ENCODE measurements at regions not wholly inside any gene's neighbourhood (a gene's known extent, or its start where the extent isn't known, plus 50 kb on each side); places are given as distances from the start of the nearest gene placed in this dataset.

GRCh38 chr13:76709851-76710250, 176.4 kb downstream of the KCTD12 start:
- no peaks in the 10 kb centered on the region for H3K79me1 ChIP-seq (ENCODE audit: insufficient read depth, low read depth, low read length, poor library complexity, severe bottlenecking)
- no peak overlapping the region for H4K91ac ChIP-seq (ENCODE audit: insufficient read length, low read depth, low read length)
- no peak overlapping the region for H4K8ac ChIP-seq (replicated peaks; ENCODE audit: insufficient read length, low read depth, low read length)
- H3K14ac ChIP-seq (ENCODE audit: insufficient read depth, low read length) = no peak overlapping the region
- H3T11ph ChIP-seq (ENCODE audit: low read length) = no peak overlapping the region
- no peak overlapping the region for H3K4me3 Mint-ChIP-seq
- H3K18ac ChIP-seq (ENCODE audit: insufficient read length, low read depth, low read length) = no peak overlapping the region
- no peak overlapping the region for H2AK5ac ChIP-seq (ENCODE audit: insufficient read length, low read length)
- no peak overlapping the region for H3K9ac ChIP-seq (ENCODE audit: extremely low read depth, insufficient read length, low read length)
- H3K27ac Mint-ChIP-seq = no peak overlapping the region
- no peak overlapping the region for H3K56ac ChIP-seq (ENCODE audit: insufficient read length, low read depth, low read length)
- H3K27me3 Mint-ChIP-seq (ENCODE audit: low read depth) = no peaks in the 10 kb centered on the region
- no peak overlapping the region for H3K27ac ChIP-seq (ENCODE audit: insufficient read length, low read depth, low read length)
- H2BK20ac ChIP-seq (ENCODE audit: low read depth, low read length, poor library complexity, severe bottlenecking) = no peak overlapping the region
- no peak overlapping the region for H3K23ac ChIP-seq (ENCODE audit: insufficient read length, low read depth, low read length)
- no peaks in the 10 kb centered on the region for H3K23me2 ChIP-seq (ENCODE audit: insufficient read length, low read depth, low read length, poor library complexity, severe bottlenecking)
- no peaks in the 10 kb centered on the region; a peak in 1 of 5 replicates for H3K9me3 Mint-ChIP-seq
- TF ChIP-seq CTCF (conservative IDR thresholded peaks at IDR 0.05) = no peak
- H2BK5ac ChIP-seq (ENCODE audit: insufficient read length, low read length) = no peak overlapping the region
- H3K36me3 Mint-ChIP-seq (ENCODE audit: insufficient read depth in 1 of 3, low read depth in 3 of 3) = no peaks in the 10 kb centered on the region
- H3K4me1 ChIP-seq (ENCODE audit: insufficient read depth, low read length) = no peaks in the 10 kb centered on the region
- H2BK12ac ChIP-seq (ENCODE audit: insufficient read length, low read depth, low read length) = no peak overlapping the region
- H3K79me2 ChIP-seq (ENCODE audit: insufficient read depth, low read length) = no peaks in the 10 kb centered on the region
- H3K4ac ChIP-seq (ENCODE audit: low read depth, low read length) = no peak overlapping the region
- no peak overlapping the region for H2BK120ac ChIP-seq (ENCODE audit: low read depth, low read length, poor library complexity, severe bottlenecking)
- DNase-seq = no peak
- H4K5ac ChIP-seq (ENCODE audit: insufficient read length, low read depth, low read length) = no peak overlapping the region
- no peaks in the 10 kb centered on the region for H3K9me3 ChIP-seq (ENCODE audit: control insufficient read depth, low read depth, low read length)
- H4K20me1 ChIP-seq (ENCODE audit: control insufficient read depth, insufficient read depth, insufficient read length) = no peaks in the 10 kb centered on the region
- no CpG with 5 or more reads among the region's 1 CpG for WGBS (ENCODE audit: extremely low coverage, insufficient read length, low lambda C conversion rate)
- H3K4me2 ChIP-seq (ENCODE audit: insufficient read depth, insufficient read length, low read length) = no peak overlapping the region
- H2AFZ ChIP-seq (ENCODE audit: low read length) = no peak overlapping the region
- no peak overlapping the region for H2BK15ac ChIP-seq (ENCODE audit: low read depth, low read length)
- no peaks in the 10 kb centered on the region for H3K4me1 Mint-ChIP-seq
- no peaks in the 10 kb centered on the region for H3K27me3 ChIP-seq (ENCODE audit: insufficient read depth, low read length)
